Activated CD8-positive, alpha-beta T cell treated with anti-CD3 and anti-CD28 coated beads for 36 hours (primary cell): ENCODE measurements at regions not wholly inside any gene's neighbourhood (a gene's known extent, or its start where the extent isn't known, plus 50 kb on each side); places are given as distances from the start of the nearest gene placed in this dataset.
"Not testable (repeated sequence)": the region's sequence is repeated elsewhere in the genome, so short reads cannot be mapped to it uniquely, and the experiment has no call there.

Experiments
- ATAC-seq: fragments of 200-7000 bp; cut with Tn5 transposase; one replicate; pipeline ENCODE4 v1.10.0; 2021; ENCODE audit warnings: mild to moderate bottlenecking, moderate library complexity
- CTCF ChIA-PET: fragments of 350-600 bp; sonication (Branson Sonifier 250); formaldehyde crosslinking; loops from one replicate; lab custom pipeline; 2021; ENCODE audit warnings: antibody characterized with exemption; lab: Charles Lee
- POLR2A ChIA-PET: fragments of 350-600 bp; sonication (Branson Sonifier 250); formaldehyde crosslinking; loops from one replicate; lab custom pipeline; 2021; ENCODE audit warnings: antibody characterized with exemption; lab: Charles Lee
- DNase-seq: peaks from one replicate; pipeline ENCODE4 v3.0.0-alpha.2; 2020
- H3K27ac Mint-ChIP-seq: one replicate; pipeline ENCODE4 v1.8.0; 2021; ENCODE audit warnings: mild to moderate bottlenecking, mixed read lengths
- H3K27me3 Mint-ChIP-seq: one replicate; pipeline ENCODE4 v1.8.0; 2021; ENCODE audit warnings: mixed read lengths
- H3K36me3 Mint-ChIP-seq: one replicate; pipeline ENCODE4 v1.8.0; 2021; ENCODE audit warnings: low read depth, mixed read lengths
- H3K4me1 Mint-ChIP-seq: one replicate; pipeline ENCODE4 v1.8.0; 2021; ENCODE audit warnings: low read depth, mixed read lengths
- H3K4me3 Mint-ChIP-seq: one replicate; pipeline ENCODE4 v1.8.0; 2021; ENCODE audit warnings: mild to moderate bottlenecking, moderate library complexity, mixed read lengths
- H3K9me3 Mint-ChIP-seq: one replicate; pipeline ENCODE4 v1.8.0; 2021; ENCODE audit warnings: mixed read lengths
- intact Hi-C: fragments of 100-400 bp; cut with micrococcal nuclease; formaldehyde crosslinking; loops from one replicate; pipeline ENCODE4 v1.10.0; 2022
- TF ChIP-seq, protein P1 (sequence below): fragments of 200-600 bp; IDR thresholded peaks from one replicate; pipeline ENCODE4 v1.8.0; 2022; ENCODE audit warnings: antibody characterized with exemption, mild to moderate bottlenecking

DNA sequence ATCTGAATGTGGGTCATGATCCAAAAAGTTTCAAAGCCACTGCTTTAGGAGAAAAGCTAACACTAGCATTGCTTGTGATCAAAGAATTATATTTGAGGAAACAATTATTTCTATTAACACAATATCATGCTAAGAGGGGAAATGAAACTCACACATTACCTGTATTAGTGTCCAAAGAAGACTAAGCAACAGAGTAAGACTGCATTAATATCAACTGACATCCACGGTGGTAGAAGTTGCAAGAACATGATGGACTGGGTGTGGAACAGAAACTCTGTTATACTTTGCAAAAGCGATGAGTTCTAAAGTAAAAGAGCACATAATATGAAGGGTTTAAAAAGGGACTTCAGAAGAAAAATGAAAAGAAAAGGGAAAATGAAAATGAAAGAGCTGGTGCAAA, 648.3 kb upstream of the NECTIN3 start:
- Mint-ChIP-seq H3K27ac (no peak overlapping the region), H3K27me3 (no peaks in the 10 kb centered on the region), H3K4me3 (no peak overlapping the region), H3K4me1 (no peaks in the 10 kb centered on the region), H3K36me3 (no peaks in the 10 kb centered on the region), H3K9me3 (no peaks in the 10 kb centered on the region)
- CTCF ChIA-PET: no interaction called here
- POLR2A ChIA-PET: no interaction called here
- ATAC-seq (no peak), DNase-seq (no peak)
- TF ChIP-seq, protein P1, sequence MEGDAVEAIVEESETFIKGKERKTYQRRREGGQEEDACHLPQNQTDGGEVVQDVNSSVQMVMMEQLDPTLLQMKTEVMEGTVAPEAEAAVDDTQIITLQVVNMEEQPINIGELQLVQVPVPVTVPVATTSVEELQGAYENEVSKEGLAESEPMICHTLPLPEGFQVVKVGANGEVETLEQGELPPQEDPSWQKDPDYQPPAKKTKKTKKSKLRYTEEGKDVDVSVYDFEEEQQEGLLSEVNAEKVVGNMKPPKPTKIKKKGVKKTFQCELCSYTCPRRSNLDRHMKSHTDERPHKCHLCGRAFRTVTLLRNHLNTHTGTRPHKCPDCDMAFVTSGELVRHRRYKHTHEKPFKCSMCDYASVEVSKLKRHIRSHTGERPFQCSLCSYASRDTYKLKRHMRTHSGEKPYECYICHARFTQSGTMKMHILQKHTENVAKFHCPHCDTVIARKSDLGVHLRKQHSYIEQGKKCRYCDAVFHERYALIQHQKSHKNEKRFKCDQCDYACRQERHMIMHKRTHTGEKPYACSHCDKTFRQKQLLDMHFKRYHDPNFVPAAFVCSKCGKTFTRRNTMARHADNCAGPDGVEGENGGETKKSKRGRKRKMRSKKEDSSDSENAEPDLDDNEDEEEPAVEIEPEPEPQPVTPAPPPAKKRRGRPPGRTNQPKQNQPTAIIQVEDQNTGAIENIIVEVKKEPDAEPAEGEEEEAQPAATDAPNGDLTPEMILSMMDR: no peak
- intact Hi-C loops: no loop called here

- Mint-ChIP-seq H3K4me1 (no peaks in the 10 kb centered on the region), H3K4me3 (no peak overlapping the region), H3K27ac (no peak overlapping the region), H3K27me3 (no peaks in the 10 kb centered on the region), H3K36me3 (no peaks in the 10 kb centered on the region), H3K9me3 (no peaks in the 10 kb centered on the region)
- TF ChIP-seq, protein P1: no peak
- POLR2A ChIA-PET: no interaction called here
- ATAC-seq (no peak), DNase-seq (no peak)
- intact Hi-C loops: no loop called here
- CTCF ChIA-PET: no interaction called here
Observed at GRCh38 chr3:110430146-110430545, 641.5 kb upstream of the NECTIN3 start.

DNA sequence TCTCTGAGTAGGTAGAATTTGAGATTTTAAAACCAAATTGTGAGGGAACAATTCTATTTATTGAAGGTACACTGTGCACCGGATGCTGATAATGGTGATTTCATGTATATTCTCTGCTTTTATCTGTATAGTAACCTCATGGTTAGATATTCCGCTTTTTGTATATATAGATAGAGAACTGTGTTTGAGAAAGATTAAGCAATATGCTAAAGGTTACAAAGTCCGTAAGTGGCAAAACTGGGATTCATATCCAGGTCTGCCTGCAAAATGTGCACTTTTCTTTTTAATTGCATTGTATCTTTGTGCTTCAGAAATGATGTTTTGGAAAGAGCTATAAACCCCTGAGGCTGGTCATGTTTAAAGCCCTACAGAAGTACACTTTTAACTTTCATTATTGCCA, 635.4 kb upstream of the NECTIN3 start:
- intact Hi-C loops: no loop called here
- no peak for ATAC-seq

GRCh38 chr3:110440066-110440653, 631.5 kb upstream of the NECTIN3 start:
- H3K27me3 Mint-ChIP-seq, ATAC-seq, POLR2A ChIA-PET, H3K36me3 Mint-ChIP-seq, H3K27ac Mint-ChIP-seq, DNase-seq, intact Hi-C loops, CTCF ChIA-PET, H3K4me3 Mint-ChIP-seq, H3K4me1 Mint-ChIP-seq, H3K9me3 Mint-ChIP-seq: not testable (repeated sequence)

More for the DNA sequence above, 635.4 kb upstream of the NECTIN3 start:
- TF ChIP-seq, protein P1: no peak
- POLR2A ChIA-PET: no interaction called here
- CTCF ChIA-PET: no interaction called here
- Mint-ChIP-seq H3K4me3 (no peak overlapping the region), H3K4me1 (no peaks in the 10 kb centered on the region), H3K9me3 (no peaks in the 10 kb centered on the region), H3K36me3 (no peaks in the 10 kb centered on the region), H3K27ac (no peak overlapping the region), H3K27me3 (no peaks in the 10 kb centered on the region)
- DNase-seq: no peak

GRCh38 chr3:110454066-110454465, 617.5 kb upstream of the NECTIN3 start:
- ATAC-seq (no peak), DNase-seq (no peak)
- H3K4me3 Mint-ChIP-seq: no peak overlapping the region
- ChIA-PET POLR2A (no interaction called here), CTCF (no interaction called here)
- H3K9me3 Mint-ChIP-seq: no peaks in the 10 kb centered on the region
- intact Hi-C loops: no loop called here
- no peaks in the 10 kb centered on the region for H3K4me1 Mint-ChIP-seq
- TF ChIP-seq, protein P1: no peak
- no peaks in the 10 kb centered on the region for H3K36me3 Mint-ChIP-seq
- peaks cover 2% of the 10 kb centered on the region for H3K27me3 Mint-ChIP-seq
- H3K27ac Mint-ChIP-seq: no peak overlapping the region

- Mint-ChIP-seq H3K27ac (no peak overlapping the region), H3K27me3 (peaks cover 2% of the 10 kb centered on the region), H3K4me3 (no peak overlapping the region), H3K36me3 (no peaks in the 10 kb centered on the region), H3K9me3 (no peaks in the 10 kb centered on the region), H3K4me1 (no peaks in the 10 kb centered on the region)
- POLR2A ChIA-PET: no interaction called here
- CTCF ChIA-PET: no interaction called here
- DNase-seq: no peak
- no peak for ATAC-seq
- intact Hi-C loops: no loop called here
- TF ChIP-seq, protein P1: no peak
Observed at GRCh38 chr3:110456001-110456400, 615.6 kb upstream of the NECTIN3 start.
